ENCODE measurements at regions not wholly inside any gene's neighbourhood (a gene's known extent, or its start where the extent isn't known, plus 50 kb on each side); places are given as distances from the start of the nearest gene placed in this dataset.

DNA sequence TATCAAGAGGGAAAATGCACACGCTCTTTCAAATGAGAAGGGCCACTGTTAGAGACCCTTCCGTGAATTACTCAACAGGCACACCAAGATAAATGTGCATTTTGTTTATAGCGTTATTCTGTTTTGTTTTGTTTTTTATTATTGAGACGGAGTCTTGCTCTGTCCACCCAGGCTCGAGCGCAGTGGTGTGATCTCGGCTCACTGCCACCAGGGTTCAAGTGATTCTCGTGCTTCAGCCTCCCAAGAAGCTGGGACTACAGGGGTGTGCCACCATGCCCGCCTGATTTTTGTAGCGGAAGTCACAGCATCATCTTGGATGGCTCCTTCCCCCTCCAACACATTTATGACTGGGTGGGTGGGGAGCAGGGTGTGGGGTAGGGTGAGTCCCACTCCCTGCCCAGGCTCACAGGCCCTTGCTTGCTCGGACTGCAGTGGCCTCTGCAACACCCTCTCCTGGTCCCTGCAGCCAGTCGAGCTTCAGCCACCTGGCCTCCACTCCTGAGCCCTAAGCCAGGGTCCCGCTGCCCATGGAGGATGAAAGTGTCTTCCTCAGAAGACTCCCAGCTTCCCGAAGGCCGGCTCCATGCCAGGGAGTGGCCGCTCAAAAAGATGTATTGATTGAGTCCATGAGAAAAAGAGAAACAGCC lies 68.0 kb downstream of the RTL6 start:
- TF ChIP-seq FOSL1 (IDR thresholded peaks at IDR 0.05; ENCODE audit: low read depth) (no peak), EZH2 (IDR thresholded peaks at IDR 0.05) (no peak), POLR2A (IDR thresholded peaks at IDR 0.05; ENCODE audit: borderline replicate concordance, extremely low read depth, insufficient read depth, insufficient read length) (no peak), ELF1 (IDR thresholded peaks at IDR 0.05; ENCODE audit: borderline replicate concordance, low read depth) (no peak), SIN3A (IDR thresholded peaks at IDR 0.05; ENCODE audit: low read depth) (no peak), POLR2AphosphoS5 (IDR thresholded peaks at IDR 0.05; ENCODE audit: low read depth, low read length) (no peak), TCF7L2 (IDR thresholded peaks at IDR 0.05; ENCODE audit: borderline replicate concordance, extremely low read depth, insufficient read depth, insufficient read length) (no peak)
- TF ChIP-seq, protein P1, sequence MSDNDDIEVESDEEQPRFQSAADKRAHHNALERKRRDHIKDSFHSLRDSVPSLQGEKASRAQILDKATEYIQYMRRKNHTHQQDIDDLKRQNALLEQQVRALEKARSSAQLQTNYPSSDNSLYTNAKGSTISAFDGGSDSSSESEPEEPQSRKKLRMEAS (IDR thresholded peaks at IDR 0.05), result no peak
- TF ChIP-seq, protein P2, sequence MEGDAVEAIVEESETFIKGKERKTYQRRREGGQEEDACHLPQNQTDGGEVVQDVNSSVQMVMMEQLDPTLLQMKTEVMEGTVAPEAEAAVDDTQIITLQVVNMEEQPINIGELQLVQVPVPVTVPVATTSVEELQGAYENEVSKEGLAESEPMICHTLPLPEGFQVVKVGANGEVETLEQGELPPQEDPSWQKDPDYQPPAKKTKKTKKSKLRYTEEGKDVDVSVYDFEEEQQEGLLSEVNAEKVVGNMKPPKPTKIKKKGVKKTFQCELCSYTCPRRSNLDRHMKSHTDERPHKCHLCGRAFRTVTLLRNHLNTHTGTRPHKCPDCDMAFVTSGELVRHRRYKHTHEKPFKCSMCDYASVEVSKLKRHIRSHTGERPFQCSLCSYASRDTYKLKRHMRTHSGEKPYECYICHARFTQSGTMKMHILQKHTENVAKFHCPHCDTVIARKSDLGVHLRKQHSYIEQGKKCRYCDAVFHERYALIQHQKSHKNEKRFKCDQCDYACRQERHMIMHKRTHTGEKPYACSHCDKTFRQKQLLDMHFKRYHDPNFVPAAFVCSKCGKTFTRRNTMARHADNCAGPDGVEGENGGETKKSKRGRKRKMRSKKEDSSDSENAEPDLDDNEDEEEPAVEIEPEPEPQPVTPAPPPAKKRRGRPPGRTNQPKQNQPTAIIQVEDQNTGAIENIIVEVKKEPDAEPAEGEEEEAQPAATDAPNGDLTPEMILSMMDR (IDR thresholded peaks at IDR 0.05 in 2 of 3, conservative IDR thresholded peaks at IDR 0.05 in 1 of 3; ENCODE audit: borderline replicate concordance in 1 of 3, insufficient read depth in 1 of 3, low read depth in 2 of 3, low read length in 2 of 3), result no peak
- TF ChIP-seq, protein P3, sequence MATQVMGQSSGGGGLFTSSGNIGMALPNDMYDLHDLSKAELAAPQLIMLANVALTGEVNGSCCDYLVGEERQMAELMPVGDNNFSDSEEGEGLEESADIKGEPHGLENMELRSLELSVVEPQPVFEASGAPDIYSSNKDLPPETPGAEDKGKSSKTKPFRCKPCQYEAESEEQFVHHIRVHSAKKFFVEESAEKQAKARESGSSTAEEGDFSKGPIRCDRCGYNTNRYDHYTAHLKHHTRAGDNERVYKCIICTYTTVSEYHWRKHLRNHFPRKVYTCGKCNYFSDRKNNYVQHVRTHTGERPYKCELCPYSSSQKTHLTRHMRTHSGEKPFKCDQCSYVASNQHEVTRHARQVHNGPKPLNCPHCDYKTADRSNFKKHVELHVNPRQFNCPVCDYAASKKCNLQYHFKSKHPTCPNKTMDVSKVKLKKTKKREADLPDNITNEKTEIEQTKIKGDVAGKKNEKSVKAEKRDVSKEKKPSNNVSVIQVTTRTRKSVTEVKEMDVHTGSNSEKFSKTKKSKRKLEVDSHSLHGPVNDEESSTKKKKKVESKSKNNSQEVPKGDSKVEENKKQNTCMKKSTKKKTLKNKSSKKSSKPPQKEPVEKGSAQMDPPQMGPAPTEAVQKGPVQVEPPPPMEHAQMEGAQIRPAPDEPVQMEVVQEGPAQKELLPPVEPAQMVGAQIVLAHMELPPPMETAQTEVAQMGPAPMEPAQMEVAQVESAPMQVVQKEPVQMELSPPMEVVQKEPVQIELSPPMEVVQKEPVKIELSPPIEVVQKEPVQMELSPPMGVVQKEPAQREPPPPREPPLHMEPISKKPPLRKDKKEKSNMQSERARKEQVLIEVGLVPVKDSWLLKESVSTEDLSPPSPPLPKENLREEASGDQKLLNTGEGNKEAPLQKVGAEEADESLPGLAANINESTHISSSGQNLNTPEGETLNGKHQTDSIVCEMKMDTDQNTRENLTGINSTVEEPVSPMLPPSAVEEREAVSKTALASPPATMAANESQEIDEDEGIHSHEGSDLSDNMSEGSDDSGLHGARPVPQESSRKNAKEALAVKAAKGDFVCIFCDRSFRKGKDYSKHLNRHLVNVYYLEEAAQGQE (IDR thresholded peaks at IDR 0.05; ENCODE audit: low read depth), result no peak
- TF ChIP-seq, protein P4, sequence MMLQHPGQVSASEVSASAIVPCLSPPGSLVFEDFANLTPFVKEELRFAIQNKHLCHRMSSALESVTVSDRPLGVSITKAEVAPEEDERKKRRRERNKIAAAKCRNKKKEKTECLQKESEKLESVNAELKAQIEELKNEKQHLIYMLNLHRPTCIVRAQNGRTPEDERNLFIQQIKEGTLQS (IDR thresholded peaks at IDR 0.05), result no peak

Data from HCT116 (cell line).